GM19043 (cell line): ENCODE measurements at regions not wholly inside any gene's neighbourhood (a gene's known extent, or its start where the extent isn't known, plus 50 kb on each side); places are given as distances from the start of the nearest gene placed in this dataset.

ENCODE experiments used
- ATAC-seq: cut with Tn5 transposase; IDR thresholded peaks from one replicate; pipeline ENCODE4 v1.9.1; 2021; ENCODE audit warnings: low read depth; ENCODE audit not compliant: unreplicated experiment

DNA sequence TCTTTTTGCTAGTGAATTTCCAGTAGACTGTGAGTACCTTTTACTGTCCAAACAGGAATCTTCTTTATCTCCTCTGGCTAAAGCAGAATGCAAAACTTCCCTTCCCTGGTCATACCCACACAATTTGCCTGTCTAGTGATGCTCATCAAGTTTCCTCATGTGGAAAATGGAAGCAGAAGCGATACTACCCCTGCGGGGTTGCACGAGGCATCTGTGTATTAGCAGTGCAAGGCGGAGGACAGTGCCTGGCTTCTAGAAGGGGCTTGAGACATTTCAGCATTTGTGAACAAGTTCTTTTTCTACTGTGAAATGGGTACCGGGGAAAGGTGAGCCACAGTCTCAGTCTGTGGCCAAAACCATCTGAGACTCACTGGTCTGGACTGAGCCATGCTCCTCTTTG, 340.9 kb downstream of the AACS start:
- ATAC-seq: peak; percentile 84

DNA sequence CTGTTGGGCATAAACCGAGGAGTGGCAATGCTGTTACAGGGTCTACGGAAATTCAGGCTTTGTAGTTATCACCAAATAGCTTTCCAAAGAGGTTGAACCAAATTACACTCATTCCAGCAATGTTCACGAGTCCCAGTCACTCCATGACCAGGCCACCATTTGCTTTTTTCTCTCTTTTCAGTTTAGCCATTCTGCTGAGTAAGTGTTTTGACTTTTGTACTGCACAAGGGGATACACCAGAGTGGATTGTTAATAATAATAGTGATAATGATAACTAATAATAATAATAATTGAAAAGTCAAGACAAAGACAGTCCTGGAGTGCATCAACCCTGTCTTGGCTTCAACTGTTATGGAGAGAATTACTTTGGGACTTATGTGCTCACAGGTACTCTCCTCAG, 343.5 kb downstream of the AACS start:
- no peak for ATAC-seq

DNA sequence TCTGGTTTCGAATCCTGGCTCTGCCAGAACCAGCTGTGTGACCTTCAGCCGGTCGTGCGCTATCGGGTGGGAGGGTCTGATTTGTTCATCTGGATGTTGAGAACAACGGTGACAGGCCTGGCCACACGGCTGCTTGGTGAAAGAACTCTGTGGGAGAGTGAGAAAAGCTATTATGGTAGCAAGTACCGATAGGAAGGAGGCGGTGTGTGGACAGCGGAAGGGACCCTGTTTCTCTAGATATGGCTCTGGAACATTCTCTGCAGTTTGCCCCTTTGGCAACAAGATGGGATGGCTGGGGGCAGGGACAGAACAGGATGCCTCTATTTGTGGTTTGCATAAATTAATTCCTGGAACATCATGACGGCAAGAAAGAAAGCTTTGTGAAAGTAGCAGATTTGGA, 347.3 kb downstream of the AACS start:
- no peak for ATAC-seq

DNA sequence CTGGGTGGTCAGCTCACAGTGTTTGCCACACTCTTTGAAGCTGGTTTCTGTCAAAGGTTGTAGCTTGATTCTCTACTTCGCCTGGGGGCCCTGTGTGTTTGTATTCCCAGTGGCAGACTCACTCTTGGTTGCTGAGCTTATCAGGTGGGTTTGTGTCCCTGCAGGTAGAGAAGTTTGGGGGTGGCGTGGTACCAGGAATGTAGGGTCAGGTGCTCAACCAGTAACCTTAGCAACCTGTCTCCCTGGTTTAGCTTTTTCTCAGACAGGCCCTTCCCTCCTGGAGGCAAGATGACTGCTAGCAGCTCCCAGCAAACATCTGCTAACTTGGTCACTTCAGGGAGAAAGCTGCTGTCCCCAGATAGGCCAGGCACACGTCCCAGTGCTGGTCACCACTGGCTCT, 352.2 kb downstream of the AACS start:
- no peak for ATAC-seq

DNA sequence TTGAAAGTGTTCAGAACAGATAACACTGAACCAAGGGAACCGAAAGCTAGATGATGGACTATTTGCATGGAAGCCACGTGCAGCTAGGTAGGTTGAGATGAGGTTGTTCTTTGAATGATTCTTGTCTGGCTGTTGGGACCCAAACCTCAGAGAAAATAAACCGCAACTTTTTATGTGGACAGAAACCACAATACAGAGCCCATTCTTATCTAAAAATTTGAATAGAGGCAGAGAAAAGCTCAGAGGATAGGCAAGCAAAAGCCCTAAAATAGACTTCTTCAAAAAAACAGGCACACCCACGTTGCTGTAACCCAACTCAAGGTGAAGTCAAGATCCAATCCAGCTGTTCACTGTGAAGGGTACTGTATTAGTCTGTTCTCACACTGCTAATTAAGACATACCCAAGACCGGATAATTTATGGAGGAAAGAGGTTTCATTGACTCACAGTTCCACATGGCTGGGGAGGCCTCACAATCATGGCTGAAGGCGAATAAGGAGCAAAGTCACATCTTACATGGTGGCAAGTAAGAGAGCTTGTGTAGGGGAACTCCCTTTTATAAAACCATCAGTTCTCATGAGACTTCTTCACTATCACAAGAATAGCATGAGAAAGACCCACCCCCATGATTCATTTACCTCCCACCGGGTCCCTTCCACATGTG, 353.8 kb downstream of the AACS start:
- ATAC-seq: no peak

DNA sequence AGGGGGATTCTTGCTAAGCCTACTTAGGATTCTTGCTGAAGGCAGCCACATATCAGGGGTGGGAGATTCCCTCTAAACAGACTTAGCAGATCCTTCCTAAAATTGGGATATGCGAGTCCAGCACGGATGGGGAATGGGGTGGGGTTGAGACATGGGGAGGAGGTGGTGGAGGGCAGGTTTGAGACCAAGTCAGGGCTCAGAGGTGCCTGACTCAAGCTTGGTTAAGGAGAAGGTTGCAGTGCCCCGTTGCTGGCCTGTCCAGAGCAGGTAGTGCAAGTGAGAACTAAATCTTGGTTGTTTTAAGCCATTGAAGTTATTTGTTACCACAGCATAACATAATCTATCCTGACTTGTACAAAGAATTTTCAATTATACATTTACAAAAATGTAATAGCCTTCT, 359.7 kb downstream of the AACS start:
- ATAC-seq: no peak

DNA sequence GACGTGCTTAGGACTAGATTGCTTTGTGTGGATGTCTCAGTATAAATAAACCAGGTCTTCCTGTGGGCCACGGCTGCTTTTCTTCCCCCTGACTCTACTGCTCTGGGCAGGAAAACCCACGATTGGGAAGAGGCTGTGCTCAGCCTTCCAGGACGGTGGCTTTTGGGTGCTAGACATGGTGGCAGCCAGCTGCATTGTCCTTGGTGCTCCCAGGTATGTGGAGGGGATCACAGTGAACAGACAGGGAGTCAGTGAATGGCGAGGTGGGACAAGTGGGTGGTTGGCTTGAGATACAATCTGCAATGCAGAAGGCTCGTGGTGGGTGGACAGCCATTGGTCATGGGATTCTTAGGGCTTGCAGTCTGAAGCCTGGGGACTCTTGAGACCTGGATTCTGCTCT, 366.3 kb downstream of the AACS start:
- ATAC-seq: no peak

DNA sequence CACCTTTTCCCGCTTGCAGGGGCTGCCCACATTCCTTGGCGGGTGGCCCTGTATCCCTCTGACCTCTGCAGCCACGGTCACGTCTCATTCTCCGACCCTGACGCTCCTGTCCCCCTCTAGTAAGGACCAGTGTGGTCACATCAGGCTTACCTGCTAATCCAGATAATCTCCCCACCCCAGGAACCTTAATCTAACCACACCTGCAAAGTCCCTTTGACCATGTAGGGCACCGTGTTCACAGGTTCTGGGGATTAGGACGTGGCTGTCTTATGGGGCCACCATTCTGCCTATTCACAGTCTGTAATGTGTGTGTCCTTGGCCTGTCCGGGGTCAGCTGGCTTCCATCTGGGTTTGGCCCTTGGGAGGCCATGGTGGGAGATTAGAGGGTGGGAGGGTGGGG, 368.9 kb downstream of the AACS start:
- ATAC-seq: no peak

DNA sequence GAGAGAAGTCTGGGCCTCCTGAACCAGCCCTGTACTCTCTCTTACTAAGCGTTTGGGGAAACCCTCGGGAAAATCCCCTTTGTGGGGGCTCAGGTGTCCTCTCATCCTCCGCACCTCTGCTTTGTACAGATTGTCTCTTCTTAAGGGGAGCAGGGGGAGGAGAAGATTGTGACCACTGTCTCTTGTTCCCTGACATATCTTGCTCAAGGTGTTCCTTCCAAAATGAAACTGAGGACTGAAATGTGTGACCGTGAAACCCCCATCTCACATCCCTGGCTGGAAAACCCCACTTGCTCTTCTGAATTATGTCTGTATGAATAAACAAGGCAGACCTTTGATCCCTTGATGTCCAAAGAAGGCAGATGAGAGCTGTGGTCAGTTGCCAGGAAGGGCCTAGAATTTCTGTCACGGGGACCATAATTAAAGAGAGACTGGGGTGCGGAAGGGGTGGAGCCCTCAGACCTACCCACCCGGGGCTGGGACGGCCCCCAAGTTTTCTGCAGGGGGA, 369.8 kb downstream of the AACS start:
- ATAC-seq: no peak

DNA sequence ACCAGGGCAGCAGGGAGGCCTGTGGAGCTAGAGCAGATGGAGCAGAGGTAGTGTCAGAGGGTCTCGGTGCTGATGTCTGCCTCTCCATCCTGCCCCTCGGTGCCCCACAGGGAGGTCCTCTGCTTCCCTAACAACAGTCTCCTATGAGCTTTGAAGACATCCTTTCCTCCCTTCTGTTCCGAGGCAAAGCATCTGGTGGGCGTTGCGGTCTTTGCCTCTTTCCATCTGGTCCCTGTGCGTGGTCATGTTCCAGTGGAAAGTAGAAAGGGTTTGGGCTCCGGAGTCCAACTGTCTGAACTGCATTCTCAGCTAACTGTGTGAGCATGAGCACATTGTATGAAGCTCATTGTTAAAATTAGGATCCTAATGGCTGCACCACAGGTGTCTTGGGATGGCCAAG, 370.6 kb downstream of the AACS start:
- ATAC-seq: no peak

DNA sequence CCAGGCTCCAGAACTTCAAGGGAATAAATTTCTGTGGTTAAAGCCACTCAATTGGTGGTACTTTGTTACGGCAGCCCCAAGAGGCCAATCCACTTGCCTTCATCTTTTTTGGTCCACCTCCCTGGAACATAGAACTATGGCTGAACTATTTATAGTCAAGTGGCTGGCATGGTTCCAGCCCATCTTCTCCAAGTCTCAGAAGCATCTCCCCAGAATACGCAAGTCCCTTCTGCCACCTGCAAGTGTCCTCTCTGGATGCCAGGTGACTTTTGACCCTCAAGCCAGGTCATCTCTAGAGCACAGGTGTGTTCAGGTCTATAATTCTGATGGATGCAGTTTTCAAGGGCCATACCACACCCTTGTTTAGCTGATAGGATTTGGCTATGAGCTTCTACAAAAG, 371.5 kb downstream of the AACS start:
- no peak for ATAC-seq

DNA sequence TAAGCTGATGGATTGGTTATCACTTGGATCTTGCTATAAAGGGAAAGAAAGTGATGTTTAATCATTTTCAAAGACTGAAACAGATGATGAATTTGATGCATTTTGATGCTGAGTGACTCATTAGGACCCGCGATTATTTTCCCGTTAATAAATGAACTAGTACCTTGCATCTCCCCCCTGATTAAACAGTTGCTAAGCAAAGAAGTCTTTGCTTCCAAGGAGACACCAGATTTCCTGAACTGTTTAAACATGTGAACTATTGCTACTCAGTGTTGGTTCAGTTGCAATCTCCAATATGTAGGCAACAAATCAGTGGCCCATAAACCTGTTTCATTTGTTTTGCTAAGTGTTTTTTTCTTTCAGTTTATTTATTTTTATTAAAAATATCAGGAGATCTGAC, 375.2 kb downstream of the AACS start:
- ATAC-seq: no peak

DNA sequence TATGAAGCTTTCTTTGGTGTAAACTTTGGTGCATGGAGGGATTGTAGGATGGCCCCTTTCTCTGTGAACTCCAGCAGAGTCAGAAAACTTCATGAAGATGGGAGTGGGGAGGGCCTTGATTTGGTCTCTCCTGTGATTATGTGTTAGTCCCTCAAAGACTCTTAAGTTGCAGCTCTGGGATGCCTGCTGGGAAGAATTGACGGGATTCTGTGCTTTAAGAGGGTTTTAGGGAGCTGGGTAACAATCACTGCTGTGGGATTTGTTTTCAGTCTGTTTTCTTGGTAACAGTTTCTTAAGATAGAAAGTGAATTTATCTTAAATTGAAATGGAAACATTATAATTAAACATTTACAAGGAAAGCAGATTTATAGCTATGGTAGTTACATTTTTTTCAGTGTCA, 378.1 kb downstream of the AACS start:
- no peak for ATAC-seq

DNA sequence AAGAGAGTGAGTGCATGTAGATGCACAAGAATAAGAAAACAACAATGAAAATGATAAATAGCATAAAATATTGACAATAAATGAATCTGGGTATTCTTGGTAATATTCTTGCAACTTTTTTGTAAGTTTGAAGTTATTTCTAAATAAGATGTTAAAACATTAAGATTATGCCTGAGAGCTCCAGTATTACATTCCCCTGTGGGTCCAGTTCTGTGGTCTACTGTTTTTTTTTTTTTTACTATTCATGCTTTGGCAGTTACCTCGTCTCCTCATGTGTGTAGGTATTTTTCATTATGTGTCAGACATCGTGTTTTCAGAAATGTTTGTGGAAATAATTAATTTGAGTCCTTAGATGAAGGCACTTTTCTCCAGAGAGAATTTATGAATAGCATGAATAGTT, 386.2 kb downstream of the AACS start:
- no peak for ATAC-seq

DNA sequence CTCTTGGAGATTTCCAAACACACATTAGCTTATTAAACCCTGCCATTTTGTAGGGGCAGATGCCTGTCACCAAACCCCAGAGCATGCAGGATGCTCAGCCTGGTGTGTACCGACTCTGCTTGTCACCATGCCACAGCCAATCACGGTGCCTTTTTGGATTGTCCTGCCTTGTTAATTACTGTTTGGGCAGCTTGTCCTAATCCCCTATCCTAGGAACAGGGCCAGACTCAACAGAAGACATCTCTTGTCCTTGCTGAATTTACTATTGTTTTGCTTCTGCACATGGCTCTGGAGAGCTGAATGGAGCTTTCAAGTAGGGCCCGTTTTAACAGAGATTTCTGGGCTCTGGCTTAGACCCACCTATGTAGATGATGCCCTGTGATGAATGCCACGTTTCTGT, 388.5 kb downstream of the AACS start:
- ATAC-seq: no peak

DNA sequence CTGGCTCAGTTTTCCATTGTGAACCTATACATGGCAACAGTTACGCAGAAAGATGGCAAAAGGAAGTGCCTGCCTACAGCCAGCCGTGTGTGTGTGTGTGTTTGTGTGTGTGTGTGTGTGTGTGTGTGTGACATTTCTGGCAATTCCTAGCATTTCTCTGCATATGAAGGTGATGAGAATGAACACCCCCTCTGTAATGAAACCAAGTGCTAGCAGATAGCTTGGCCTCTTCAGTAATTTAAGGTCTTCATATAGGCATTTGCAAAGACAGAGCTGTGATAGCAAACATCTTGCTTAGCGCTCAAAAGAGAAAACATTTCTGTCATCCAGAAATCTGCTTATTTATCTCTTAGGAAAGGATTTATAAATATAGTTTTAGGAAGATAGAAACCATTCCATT, 389.1 kb downstream of the AACS start:
- no peak for ATAC-seq

DNA sequence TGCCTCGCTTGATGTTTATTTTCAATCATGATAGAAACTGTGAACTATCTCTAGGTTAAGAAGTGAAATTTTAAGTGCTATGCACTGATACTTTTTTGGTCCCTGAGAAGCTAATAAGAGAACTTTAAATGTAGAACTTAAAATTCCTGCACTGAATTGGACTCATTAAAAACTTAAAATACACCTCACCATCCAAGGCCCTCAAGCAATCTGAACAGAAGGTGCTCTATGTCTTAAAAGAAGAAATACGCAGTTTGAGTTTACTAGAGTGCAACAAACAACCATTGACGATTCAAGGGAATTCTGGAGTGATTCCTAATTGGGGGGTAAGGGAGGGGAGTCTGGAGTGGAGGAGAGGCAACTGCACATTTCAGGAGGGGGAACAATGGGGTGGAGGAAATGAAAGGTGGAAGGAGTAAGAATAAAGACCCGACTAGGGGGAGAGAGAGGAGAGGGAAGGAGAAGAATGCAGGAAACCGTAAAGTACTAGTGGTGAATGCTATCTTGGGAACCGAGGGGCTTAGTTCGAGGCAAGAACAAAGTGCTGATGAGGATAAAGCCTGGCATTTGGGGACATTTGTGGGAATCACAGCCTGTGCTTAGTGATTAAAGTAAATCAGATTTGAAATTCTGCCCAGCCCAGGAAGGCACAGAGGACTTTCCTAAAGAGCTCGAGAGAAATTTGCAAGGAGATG, 389.7 kb downstream of the AACS start:
- ATAC-seq: no peak

DNA sequence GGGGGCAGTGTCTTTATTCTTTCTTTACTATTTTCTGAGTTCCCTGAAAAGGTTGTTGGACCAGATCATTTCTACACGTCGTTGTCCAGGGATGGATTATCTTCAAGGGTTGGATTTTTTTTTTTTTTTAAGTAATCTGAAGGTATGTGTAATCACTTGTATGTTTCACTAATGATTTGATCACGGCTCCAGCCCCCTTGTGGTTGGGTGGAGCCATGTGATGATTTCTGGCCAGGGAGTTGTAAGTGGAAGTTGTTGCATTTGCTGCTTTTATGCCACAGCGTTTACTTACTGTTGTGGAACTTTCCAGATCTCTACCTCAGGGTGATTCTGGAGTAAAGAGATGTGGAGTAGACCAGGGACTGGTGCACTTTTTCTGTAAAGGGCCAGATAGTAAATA, 390.3 kb downstream of the AACS start:
- ATAC-seq: no peak

DNA sequence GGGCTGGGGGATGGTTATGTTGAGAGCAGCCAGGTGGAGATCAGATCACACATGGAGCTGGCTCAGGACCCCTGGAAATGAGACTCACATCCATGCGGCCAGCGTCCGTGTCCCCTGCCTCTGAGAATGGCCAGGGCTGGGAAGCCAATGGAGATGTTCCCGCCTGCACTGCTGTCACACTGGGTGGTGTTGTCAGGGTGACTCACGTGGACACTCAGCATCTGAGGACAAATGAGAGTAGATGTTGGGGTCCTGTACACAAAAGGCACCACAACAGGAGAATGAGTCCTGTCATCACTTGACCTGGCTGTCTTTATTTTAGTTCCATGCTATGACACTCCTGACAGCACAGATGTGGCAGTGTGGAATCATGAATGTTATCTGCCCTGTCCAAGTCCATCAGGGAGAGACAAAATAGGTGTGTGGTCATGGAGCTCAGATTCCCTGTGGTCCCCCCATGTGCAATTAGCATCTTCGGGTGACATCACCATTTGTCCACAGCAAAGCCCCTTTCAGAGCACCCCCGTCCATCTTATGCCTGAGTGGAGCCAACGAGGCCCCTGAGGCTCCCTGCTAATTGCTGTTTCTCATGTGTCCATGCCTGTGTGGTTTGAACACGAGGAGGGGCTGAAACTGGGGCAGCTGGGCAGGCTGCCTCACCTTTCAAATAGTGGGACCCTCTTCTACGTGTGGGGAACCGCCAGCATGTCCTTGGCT, 393.5 kb downstream of the AACS start:
- ATAC-seq: no peak

DNA sequence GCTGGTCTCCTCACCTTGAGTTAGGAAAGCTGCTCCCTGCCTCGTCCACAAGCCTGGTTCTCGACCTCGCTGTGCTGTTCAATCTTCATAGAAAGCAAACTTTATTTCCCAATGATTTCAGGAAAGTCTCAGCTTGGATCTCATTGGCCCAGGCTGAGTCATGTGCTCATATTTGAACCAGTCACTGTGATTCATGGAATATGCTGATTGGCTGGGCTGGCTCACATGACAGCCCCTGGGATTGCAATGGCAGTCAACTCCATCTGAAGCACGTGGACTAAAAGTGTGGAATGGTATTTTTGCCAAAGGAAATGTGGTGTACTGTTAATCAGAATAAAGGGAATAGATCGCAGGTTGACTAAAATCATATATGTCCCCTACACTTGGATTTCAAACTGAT, 396.6 kb downstream of the AACS start:
- no peak for ATAC-seq

DNA sequence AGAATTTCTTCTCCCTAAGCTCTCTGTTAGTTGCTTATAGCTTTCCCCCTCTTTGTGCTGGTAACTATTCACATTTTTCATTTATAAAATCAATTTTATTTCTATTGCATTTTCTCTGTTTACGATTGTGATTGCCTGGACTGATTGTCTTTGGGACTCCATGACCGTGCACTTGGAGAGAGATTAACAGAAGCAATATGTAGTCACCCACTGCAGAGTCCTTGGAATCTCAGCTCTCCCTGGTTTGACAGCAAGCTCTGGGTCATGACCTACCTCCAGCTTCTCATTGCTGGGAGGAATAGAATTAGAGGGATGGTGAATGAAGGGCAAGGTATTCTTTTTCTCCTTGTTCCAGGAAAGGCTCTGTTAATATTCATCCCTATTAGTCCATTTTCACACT, 398.2 kb downstream of the AACS start:
- ATAC-seq: no peak

DNA sequence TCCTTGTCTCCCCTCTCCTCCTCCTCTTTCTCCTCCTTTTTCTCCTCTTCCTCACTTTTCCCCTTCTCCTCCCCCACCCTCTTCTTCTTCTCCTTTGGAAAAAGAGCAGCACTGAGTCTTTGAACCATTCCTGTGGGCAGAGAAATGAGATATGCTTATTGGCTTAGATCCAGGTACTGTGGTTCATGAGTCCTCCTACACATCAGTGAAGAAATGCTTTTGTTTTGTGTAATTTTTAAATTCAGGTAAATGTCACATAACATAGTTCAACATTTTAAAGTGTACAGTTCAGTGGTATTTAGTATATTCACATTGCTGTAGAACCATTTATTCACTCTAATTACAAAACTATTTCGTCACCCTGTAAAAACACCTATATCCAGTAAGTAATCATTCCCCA, 402.1 kb downstream of the AACS start:
- ATAC-seq: no peak
